CD4-positive, alpha-beta T cell treated with Interleukin-4 for 1 hour (primary cell): ENCODE measurements at regions not wholly inside any gene's neighbourhood (a gene's known extent, or its start where the extent isn't known, plus 50 kb on each side); places are given as distances from the start of the nearest gene placed in this dataset.
"Not testable (repeated sequence)": the region's sequence is repeated elsewhere in the genome, so short reads cannot be mapped to it uniquely, and the experiment has no call there.

Experiments used
- DNase-seq, 2 donors: peaks; one replicate each; pipeline ENCODE4 v3.0.0-alpha.2; 2020 to 2022

- DNase-seq = no peak
Observed at GRCh38 chr6:11425876-11426275, 111.7 kb upstream of the TMEM170B start.

- DNase-seq = no peak
Observed at GRCh38 chr6:11425431-11425871, 112.1 kb upstream of the TMEM170B start.

- no peak for DNase-seq
Observed at GRCh38 chr6:11424395-11425034, 113.0 kb upstream of the TMEM170B start.

- no peak for DNase-seq
Observed at GRCh38 chr6:11423667-11424066, 113.9 kb upstream of the TMEM170B start.

GRCh38 chr6:11423072-11423471 is 114.5 kb upstream of the TMEM170B start:
- no peak for DNase-seq

- DNase-seq = no peak
Observed at GRCh38 chr6:11419763-11420453, 117.6 kb upstream of the TMEM170B start.

GRCh38 chr6:11418290-11418905 is 119.2 kb upstream of the TMEM170B start:
- no peak for DNase-seq

GRCh38 chr6:11416936-11417576 is 120.5 kb upstream of the TMEM170B start:
- DNase-seq = no peak

- not testable (repeated sequence) for DNase-seq
Observed at GRCh38 chr6:11416099-11416935, 121.2 kb upstream of the TMEM170B start.

- no peak for DNase-seq
Observed at GRCh38 chr6:11415557-11415956, 122.0 kb upstream of the TMEM170B start.

GRCh38 chr6:11414176-11414963 is 123.2 kb upstream of the TMEM170B start:
- DNase-seq = peak; percentile 67 to 83

- DNase-seq = peak in 1 of 2 donors; percentile 31
Observed at GRCh38 chr6:11413728-11414127, 123.8 kb upstream of the TMEM170B start.

GRCh38 chr6:11413117-11413687 is 124.3 kb upstream of the TMEM170B start:
- no peak for DNase-seq

GRCh38 chr6:11412616-11413015 is 124.9 kb upstream of the TMEM170B start:
- peak in 1 of 2 donors; percentile 36 for DNase-seq

- DNase-seq = no peak
Observed at GRCh38 chr6:11412011-11412424, 125.5 kb upstream of the TMEM170B start.

GRCh38 chr6:11411593-11411992 is 126.0 kb upstream of the TMEM170B start:
- no peak for DNase-seq

- no peak for DNase-seq
Observed at GRCh38 chr6:11410539-11411307, 126.8 kb upstream of the TMEM170B start.

GRCh38 chr6:11409371-11409770 is 128.2 kb upstream of the TMEM170B start:
- no peak for DNase-seq

GRCh38 chr6:11407414-11407813 is 130.1 kb upstream of the TMEM170B start:
- DNase-seq = no peak

GRCh38 chr6:11404838-11405237 is 132.7 kb upstream of the TMEM170B start:
- DNase-seq = peak in 1 of 2 donors; percentile 25

- DNase-seq = no peak
Observed at GRCh38 chr6:11404081-11404480, 133.5 kb upstream of the TMEM170B start.
